Naive thymus-derived CD4-positive, alpha-beta T cell (primary cell): ENCODE measurements at regions not wholly inside any gene's neighbourhood (a gene's known extent, or its start where the extent isn't known, plus 50 kb on each side); places are given as distances from the start of the nearest gene placed in this dataset.

Experiments
- ATAC-seq: fragments of 150-1000 bp; cut with Tn5 transposase; 2 replicates; pipeline ENCODE4 v1.10.0; 2021; ENCODE audit warnings: mild to moderate bottlenecking, moderate library complexity
- CTCF ChIA-PET: fragments of 350-600 bp; sonication (Branson Sonifier 250); formaldehyde crosslinking; loops from one replicate; lab custom pipeline; 2021; ENCODE audit warnings: antibody characterized with exemption; lab: Charles Lee
- POLR2A ChIA-PET: fragments of 350-600 bp; sonication (Branson Sonifier 250); formaldehyde crosslinking; loops from one replicate; lab custom pipeline; 2021; ENCODE audit warnings: antibody characterized with exemption, inconsistent platforms; lab: Charles Lee
- DNase-seq, 9 donors: peaks; one replicate each; pipeline versions ENCODE4 v3.0.0 to v3.0.0-alpha.2; 2020 to 2022; ENCODE audit warnings: mixed read lengths in 1 of 9
- H3K27ac ChIP-seq: one replicate; pipeline ENCODE4 v1.7.0; 2013; ENCODE audit warnings: mild to moderate bottlenecking, low read depth, low read length, moderate library complexity
- H3K27me3 ChIP-seq, 2 donors: one replicate each; pipeline ENCODE4 v1.7.0; 2013; ENCODE audit warnings: low read length in 2 of 2, mild to moderate bottlenecking in 2 of 2, moderate library complexity in 2 of 2; ENCODE audit not compliant: control insufficient read depth in 2 of 2, insufficient read depth in 2 of 2
- H3K36me3 ChIP-seq, 3 experiments: 1 replicate in 2 of 3; 2 replicates in 1 of 3; pipeline ENCODE4 v1.7.0; 2013; ENCODE audit warnings: low read length in 3 of 3, mild to moderate bottlenecking in 3 of 3, moderate library complexity in 1 of 3; ENCODE audit not compliant: insufficient read depth in 3 of 3, control insufficient read depth in 2 of 3
- H3K4me1 ChIP-seq, 2 donors: one replicate each; pipeline ENCODE4 v1.7.0; 2013; ENCODE audit warnings: low read length in 2 of 2, mild to moderate bottlenecking in 2 of 2, moderate library complexity in 1 of 2; ENCODE audit not compliant: control insufficient read depth in 2 of 2, insufficient read depth in 2 of 2
- H3K4me3 ChIP-seq: 2 replicates; pipeline ENCODE4 v1.7.0; 2013; ENCODE audit warnings: mild to moderate bottlenecking, low read length
- H3K9me3 ChIP-seq, 3 experiments: 1 replicate in 2 of 3; 2 replicates in 1 of 3; pipeline ENCODE4 v1.7.0; 2013; ENCODE audit warnings: low read length in 3 of 3; ENCODE audit not compliant: control insufficient read depth in 2 of 3
- H3K27ac Mint-ChIP-seq, 9 donors: one replicate each; pipeline ENCODE4 v1.8.0; 2020 to 2022; ENCODE audit warnings: mixed read lengths in 9 of 9, mild to moderate bottlenecking in 8 of 9, moderate library complexity in 5 of 9, inconsistent platforms in 2 of 9
- H3K27me3 Mint-ChIP-seq, 5 donors: one replicate each; pipeline ENCODE4 v1.8.0; 2021 to 2022; ENCODE audit warnings: mixed read lengths in 5 of 5, mild to moderate bottlenecking in 1 of 5
- H3K36me3 Mint-ChIP-seq, 5 donors: one replicate each; pipeline ENCODE4 v1.8.0; 2020 to 2022; ENCODE audit warnings: mixed read lengths in 5 of 5, mild to moderate bottlenecking in 3 of 5, inconsistent platforms in 1 of 5
- H3K4me1 Mint-ChIP-seq, 7 donors: one replicate each; pipeline ENCODE4 v1.8.0; 2020 to 2022; ENCODE audit warnings: mixed read lengths in 7 of 7, mild to moderate bottlenecking in 3 of 7, inconsistent platforms in 1 of 7
- H3K4me3 Mint-ChIP-seq, 10 donors: one replicate each; pipeline ENCODE4 v1.8.0; 2020 to 2022; ENCODE audit warnings: mild to moderate bottlenecking in 10 of 10, mixed read lengths in 10 of 10, moderate library complexity in 6 of 10, inconsistent platforms in 2 of 10
- H3K9me3 Mint-ChIP-seq, 11 donors: one replicate each; pipeline ENCODE4 v1.8.0; 2020 to 2022; ENCODE audit warnings: mixed read lengths in 11 of 11, mild to moderate bottlenecking in 4 of 11, inconsistent platforms in 1 of 11, moderate library complexity in 1 of 11
- intact Hi-C, 2 donors: fragments of 100-400 bp; cut with micrococcal nuclease; formaldehyde crosslinking; loops; one replicate each; pipeline ENCODE4 v1.15.1; 2023

DNA sequence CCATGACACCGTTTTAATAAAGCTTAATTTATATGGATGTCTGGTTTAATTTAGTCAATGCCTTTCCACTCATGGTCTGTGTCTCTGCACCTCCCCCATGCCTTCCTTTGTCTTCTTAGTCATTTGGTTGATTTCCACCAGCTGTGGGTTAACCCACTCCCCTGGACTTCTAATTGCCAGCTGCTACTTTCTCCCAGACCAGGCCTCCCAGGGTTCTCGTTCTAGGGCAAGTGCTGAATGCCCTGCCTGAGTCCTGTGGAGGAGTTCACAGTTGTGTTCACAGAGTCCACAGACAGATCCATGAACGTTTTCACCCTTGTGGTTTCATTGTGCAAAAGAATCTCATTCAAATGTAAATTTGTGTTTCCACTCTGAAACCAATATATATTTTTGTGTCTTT lies 243.4 kb downstream of the NUF2 start:
- Histone ChIP-seq H3K4me3 (no peak overlapping the region), H3K9me3 (no peaks in the 10 kb centered on the region), H3K4me1 (no peaks in the 10 kb centered on the region), H3K27ac (no peak overlapping the region), H3K36me3 (no peaks in the 10 kb centered on the region), H3K27me3 (no peaks in the 10 kb centered on the region)
- peaks cover 0 to 5% (median 1%) of the 10 kb centered on the region in 11 donors for H3K9me3 Mint-ChIP-seq
- ATAC-seq (no peak), DNase-seq (no peak)
- H3K4me3 Mint-ChIP-seq, result no peak overlapping the region
- POLR2A ChIA-PET, result no interaction called here
- no peaks in the 10 kb centered on the region for H3K4me1 Mint-ChIP-seq
- H3K27ac Mint-ChIP-seq, result no peak overlapping the region
- no peaks in the 10 kb centered on the region for H3K36me3 Mint-ChIP-seq
- peaks cover 0 to 3% (median 0%) of the 10 kb centered on the region in 5 donors for H3K27me3 Mint-ChIP-seq
- CTCF ChIA-PET, result no interaction called here
- intact Hi-C loops, result no loop called here

DNA sequence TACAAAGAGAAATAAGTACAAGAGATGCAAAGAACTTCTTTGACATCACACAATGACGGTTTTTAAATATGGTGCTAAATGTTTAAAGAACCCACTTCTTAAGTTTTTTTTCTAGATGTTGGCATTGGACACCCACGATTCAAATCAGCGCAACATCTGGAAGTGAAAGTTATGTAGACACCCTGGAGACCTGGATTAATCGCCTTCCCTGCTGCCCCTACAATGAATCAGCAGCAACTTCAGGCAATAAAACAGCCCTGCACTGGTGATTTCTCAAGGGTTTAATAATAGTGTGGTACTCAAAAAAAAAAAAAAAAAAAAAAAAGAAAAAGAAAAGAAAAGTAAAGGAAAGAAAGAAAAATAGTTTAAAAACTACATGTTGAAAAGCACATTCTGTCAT lies 248.3 kb downstream of the NUF2 start:
- Histone ChIP-seq H3K9me3 (no peaks in the 10 kb centered on the region), H3K4me1 (no peaks in the 10 kb centered on the region), H3K36me3 (no peaks in the 10 kb centered on the region), H3K27me3 (no peaks in the 10 kb centered on the region), H3K4me3 (no peak overlapping the region), H3K27ac (no peak overlapping the region)
- no peaks in the 10 kb centered on the region for H3K4me1 Mint-ChIP-seq
- H3K9me3 Mint-ChIP-seq, result peaks cover 0 to 3% (median 0%) of the 10 kb centered on the region in 11 donors
- H3K27ac Mint-ChIP-seq, result no peak overlapping the region
- ChIA-PET CTCF (no interaction called here), POLR2A (no interaction called here)
- peaks cover 0 to 7% (median 0%) of the 10 kb centered on the region in 5 donors for H3K27me3 Mint-ChIP-seq
- no peaks in the 10 kb centered on the region for H3K36me3 Mint-ChIP-seq
- ATAC-seq (no peak), DNase-seq (no peak)
- intact Hi-C loops, result no loop called here
- H3K4me3 Mint-ChIP-seq, result no peak overlapping the region

DNA sequence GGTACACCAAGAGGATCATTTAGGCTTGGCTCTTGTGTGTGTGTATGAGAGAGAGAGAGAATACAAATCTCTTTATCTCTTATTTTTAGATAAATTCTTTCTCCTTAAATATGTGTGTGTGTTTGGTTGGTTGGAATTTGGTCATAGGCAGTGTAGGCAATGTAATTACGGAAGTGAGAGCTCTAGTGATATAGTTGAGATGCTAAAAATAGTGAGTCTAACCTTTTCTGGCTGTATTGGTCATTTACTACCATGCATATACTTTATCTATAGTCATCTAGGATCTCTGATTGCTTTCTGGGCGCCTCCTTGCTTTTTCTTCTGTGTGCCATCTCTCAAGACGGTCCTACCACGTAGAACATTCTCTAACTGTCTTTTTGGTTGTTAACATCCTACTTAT lies 250.2 kb downstream of the NUF2 start:
- ChIA-PET CTCF (no interaction called here), POLR2A (no interaction called here)
- H3K27me3 ChIP-seq, result no peaks in the 10 kb centered on the region
- DNase-seq (no peak), ATAC-seq (no peak)
- Mint-ChIP-seq H3K27me3 (peaks cover 0 to 7% (median 0%) of the 10 kb centered on the region in 5 donors), H3K36me3 (no peaks in the 10 kb centered on the region), H3K4me3 (no peak overlapping the region), H3K27ac (no peak overlapping the region), H3K9me3 (peaks cover 0 to 3% (median 0%) of the 10 kb centered on the region in 11 donors), H3K4me1 (no peaks in the 10 kb centered on the region)
- H3K9me3 ChIP-seq, result no peaks in the 10 kb centered on the region
- H3K4me1 ChIP-seq, result no peaks in the 10 kb centered on the region
- no peak overlapping the region for H3K4me3 ChIP-seq
- no peaks in the 10 kb centered on the region for H3K36me3 ChIP-seq
- intact Hi-C loops, result no loop called here
- no peak overlapping the region for H3K27ac ChIP-seq

DNA sequence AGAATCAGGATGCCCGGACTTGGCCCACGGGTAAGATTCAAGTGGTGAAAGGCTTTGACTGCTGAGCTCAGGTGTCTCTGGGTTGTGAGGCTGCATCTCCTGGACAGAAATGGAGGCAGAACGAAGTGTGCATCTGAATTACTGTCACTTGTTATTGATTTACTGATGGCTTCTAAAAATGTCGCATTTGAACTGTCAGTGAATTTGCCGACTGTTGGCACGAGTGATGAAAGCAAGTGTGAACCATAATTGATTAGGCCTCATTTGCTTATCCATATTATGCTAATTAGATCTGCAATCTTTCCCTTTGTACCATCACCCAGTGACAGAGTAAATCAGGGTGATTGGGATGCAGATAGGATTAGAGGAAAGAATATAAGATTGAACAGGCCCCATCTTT lies 252.4 kb downstream of the NUF2 start:
- H3K36me3 ChIP-seq, result no peaks in the 10 kb centered on the region
- H3K27ac ChIP-seq, result no peak overlapping the region
- Mint-ChIP-seq H3K9me3 (peaks cover 0 to 3% (median 0%) of the 10 kb centered on the region in 11 donors), H3K27me3 (peaks cover 0 to 7% (median 0%) of the 10 kb centered on the region in 5 donors), H3K4me1 (no peaks in the 10 kb centered on the region), H3K27ac (no peak overlapping the region), H3K4me3 (no peak overlapping the region), H3K36me3 (no peaks in the 10 kb centered on the region)
- no peaks in the 10 kb centered on the region for H3K27me3 ChIP-seq
- no peak for ATAC-seq
- H3K9me3 ChIP-seq, result no peaks in the 10 kb centered on the region
- POLR2A ChIA-PET, result no interaction called here
- no peaks in the 10 kb centered on the region for H3K4me1 ChIP-seq
- intact Hi-C loops, result no loop called here
- DNase-seq, result no peak
- CTCF ChIA-PET, result no interaction called here
- H3K4me3 ChIP-seq, result no peak overlapping the region

DNA sequence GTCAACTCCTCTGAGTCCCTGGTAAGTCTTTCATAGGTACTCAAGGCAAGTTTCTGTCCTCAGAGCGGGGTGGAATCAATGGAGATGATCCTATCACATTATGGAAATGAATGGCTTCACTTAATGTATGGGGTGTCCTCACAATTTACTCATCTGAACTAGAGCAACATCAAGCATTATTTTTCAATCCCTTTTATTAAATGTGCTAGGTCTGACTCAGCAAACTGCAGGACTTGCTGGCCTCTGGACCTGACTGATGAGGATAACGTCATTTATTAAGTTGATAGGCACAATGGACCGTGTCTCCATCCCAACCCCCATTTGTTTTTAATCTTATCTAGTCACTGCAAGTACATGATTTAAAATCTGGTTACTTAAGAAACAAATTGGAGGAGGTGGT lies 259.2 kb downstream of the NUF2 start:
- Mint-ChIP-seq H3K4me3 (no peak overlapping the region), H3K36me3 (no peaks in the 10 kb centered on the region), H3K4me1 (no peaks in the 10 kb centered on the region), H3K27ac (no peak overlapping the region), H3K9me3 (peaks cover 0 to 5% (median 0%) of the 10 kb centered on the region in 11 donors), H3K27me3 (no peaks in the 10 kb centered on the region)
- Histone ChIP-seq H3K27ac (no peak overlapping the region), H3K4me3 (no peak overlapping the region), H3K4me1 (no peaks in the 10 kb centered on the region), H3K36me3 (no peaks in the 10 kb centered on the region), H3K9me3 (no peaks in the 10 kb centered on the region), H3K27me3 (no peaks in the 10 kb centered on the region)
- ChIA-PET POLR2A (no interaction called here), CTCF (no interaction called here)
- DNase-seq (no peak), ATAC-seq (no peak)
- intact Hi-C loops, result no loop called here

DNA sequence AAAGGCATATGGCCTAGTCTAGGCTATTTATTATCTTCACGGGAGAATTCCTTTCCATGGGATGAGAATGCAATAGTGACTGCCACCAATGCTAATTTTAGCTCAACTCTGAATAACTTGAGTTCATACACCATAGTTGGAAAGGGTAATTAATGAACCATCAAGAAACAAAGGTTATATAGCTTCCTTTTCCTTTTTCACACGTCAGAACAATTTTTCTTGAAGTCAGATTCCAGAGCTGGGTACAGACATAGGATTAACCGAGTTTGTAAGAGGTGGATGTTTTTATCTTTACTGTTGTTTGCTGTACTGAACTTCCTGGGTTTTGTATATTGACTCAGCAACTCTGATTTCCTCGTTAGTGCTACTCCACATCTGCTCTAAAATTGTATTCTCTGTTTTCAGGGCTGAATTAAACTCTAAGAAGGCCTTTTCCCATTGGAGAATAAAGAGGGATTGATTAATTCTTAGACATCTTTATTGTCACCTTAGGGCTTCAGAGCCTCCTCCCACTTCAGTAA lies 262.0 kb downstream of the NUF2 start:
- DNase-seq, result no peak
- Mint-ChIP-seq H3K9me3 (peaks cover 0 to 8% (median 0%) of the 10 kb centered on the region in 11 donors), H3K27me3 (peaks cover 0 to 3% (median 0%) of the 10 kb centered on the region in 5 donors), H3K27ac (no peak overlapping the region), H3K36me3 (no peaks in the 10 kb centered on the region), H3K4me3 (no peak overlapping the region), H3K4me1 (no peaks in the 10 kb centered on the region)
- intact Hi-C loops, result no loop called here
- no peak overlapping the region for H3K4me3 ChIP-seq
- no peaks in the 10 kb centered on the region for H3K9me3 ChIP-seq
- POLR2A ChIA-PET, result no interaction called here
- ATAC-seq, result no peak
- CTCF ChIA-PET, result interaction anchor here (0.7 kb wide), 1 partner anchor 482 kb away, joined by 3 read pairs; no protein-coding TSS in a partner anchor
- H3K27me3 ChIP-seq, result no peaks in the 10 kb centered on the region
- H3K36me3 ChIP-seq, result no peaks in the 10 kb centered on the region
- no peaks in the 10 kb centered on the region for H3K4me1 ChIP-seq
- no peak overlapping the region for H3K27ac ChIP-seq

DNA sequence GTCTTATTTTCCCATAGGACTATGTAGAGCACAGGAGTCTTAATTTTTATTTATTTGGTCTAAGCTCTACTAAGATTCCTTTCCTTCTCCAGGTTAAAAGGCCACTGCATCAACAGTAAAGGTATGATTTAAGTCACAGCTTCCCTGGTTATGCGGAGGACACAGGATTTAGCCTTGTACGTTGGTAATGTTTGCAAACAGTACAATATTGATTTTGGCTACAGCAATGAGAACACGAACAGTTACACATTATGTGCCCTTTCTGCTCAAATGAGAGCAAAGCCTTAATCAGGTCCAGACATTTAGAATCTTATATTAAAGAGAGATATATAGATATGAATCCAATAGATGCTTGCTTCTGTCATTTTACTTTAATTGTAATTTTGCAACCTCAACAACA lies 264.0 kb downstream of the NUF2 start:
- no peak overlapping the region for H3K27ac ChIP-seq
- Mint-ChIP-seq H3K4me1 (no peaks in the 10 kb centered on the region), H3K4me3 (no peak overlapping the region), H3K27ac (no peak overlapping the region), H3K9me3 (peaks cover 0 to 6% (median 0%) of the 10 kb centered on the region in 11 donors), H3K27me3 (peaks cover 0 to 3% (median 0%) of the 10 kb centered on the region in 5 donors), H3K36me3 (no peaks in the 10 kb centered on the region)
- no peaks in the 10 kb centered on the region for H3K9me3 ChIP-seq
- no peaks in the 10 kb centered on the region for H3K4me1 ChIP-seq
- H3K27me3 ChIP-seq, result no peaks in the 10 kb centered on the region
- CTCF ChIA-PET, result no interaction called here
- no peaks in the 10 kb centered on the region for H3K36me3 ChIP-seq
- no peak overlapping the region for H3K4me3 ChIP-seq
- POLR2A ChIA-PET, result no interaction called here
- no peak for ATAC-seq
- no peak for DNase-seq
- intact Hi-C loops, result no loop called here
